T47D (cell line): ENCODE measurements at regions not wholly inside any gene's neighbourhood (a gene's known extent, or its start where the extent isn't known, plus 50 kb on each side); places are given as distances from the start of the nearest gene placed in this dataset.

ENCODE experiments used
- DNase-seq, 2 experiments: peaks; one replicate each; pipeline versions ENCODE4 v3.0.0 to v3.0.0-alpha.2; 2011 to 2012; ENCODE audit warnings: low read depth in 1 of 2, low spot score in 1 of 2
- JUND ChIP-seq: IDR thresholded peaks from 2 replicates; pipeline ENCODE4 v1.6.1; 2012; ENCODE audit warnings: low read depth
- in situ Hi-C: cut with HindIII; loops from 2 replicates; pipeline ENCODE4 v1.10.0; 2016; ENCODE audit warnings: low sequenced_read_pairs, low pct_unique_long_range_greater_than_20kb

GRCh38 chr2:234732404-234733092 lies 219.3 kb upstream of the SH3BP4 start:
- in situ Hi-C loops, result no loop called here
- no peak for DNase-seq
- no peak for TF ChIP-seq JUND

DNA sequence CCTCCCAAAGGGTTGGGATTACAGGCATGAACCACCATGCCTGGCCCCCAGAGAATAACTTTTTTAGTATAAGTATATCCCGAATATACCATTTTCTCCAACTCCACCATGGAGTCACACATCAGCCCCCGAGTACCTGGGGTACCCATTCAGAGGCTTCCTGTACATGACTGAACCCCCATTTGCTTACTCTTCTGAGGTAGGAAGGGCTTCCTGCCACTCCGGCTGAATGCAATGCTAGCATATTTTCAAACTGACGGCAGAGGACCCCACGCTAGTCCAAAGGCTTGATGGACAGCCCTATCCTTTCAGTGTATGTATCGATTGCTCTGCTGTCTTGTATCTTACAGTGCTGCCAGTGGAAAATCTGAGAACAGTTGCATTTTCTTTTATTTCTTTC lies 220.6 kb upstream of the SH3BP4 start:
- TF ChIP-seq JUND, result no peak
- in situ Hi-C loops, result no loop called here
- DNase-seq, result no peak

GRCh38 chr2:234730066-234730640 lies 221.7 kb upstream of the SH3BP4 start:
- no peak for TF ChIP-seq JUND
- no peak for DNase-seq
- in situ Hi-C loops, result no loop called here

- in situ Hi-C loops, result no loop called here
- TF ChIP-seq JUND, result no peak
- DNase-seq, result no peak
Measured at GRCh38 chr2:234725528-234726264, 226.1 kb upstream of the SH3BP4 start.

DNA sequence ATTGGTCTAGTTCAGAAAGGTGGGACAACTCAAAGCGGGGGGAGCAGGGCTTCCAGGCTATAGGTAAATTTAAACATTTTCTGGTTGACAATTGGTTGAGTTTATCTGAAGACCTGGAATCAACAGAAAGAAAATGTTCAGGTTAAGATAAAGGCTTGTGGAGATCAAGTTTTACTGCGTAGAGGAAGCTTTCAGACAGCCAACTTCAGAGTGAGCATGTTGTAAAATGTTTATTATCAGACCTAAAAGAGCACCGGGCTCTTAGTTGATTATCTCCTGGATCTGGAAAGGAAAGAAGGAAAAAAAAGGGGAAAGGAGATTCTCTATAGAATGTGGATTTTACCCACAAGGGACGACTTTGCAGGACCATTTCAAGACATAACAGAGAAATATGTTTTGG lies 227.0 kb upstream of the SH3BP4 start:
- no peak for TF ChIP-seq JUND
- no peak for DNase-seq
- in situ Hi-C loops, result no loop called here

GRCh38 chr2:234723400-234723799 lies 226.5 kb upstream of the ARL4C start:
- no peak for TF ChIP-seq JUND
- no peak for DNase-seq
- in situ Hi-C loops, result no loop called here

DNA sequence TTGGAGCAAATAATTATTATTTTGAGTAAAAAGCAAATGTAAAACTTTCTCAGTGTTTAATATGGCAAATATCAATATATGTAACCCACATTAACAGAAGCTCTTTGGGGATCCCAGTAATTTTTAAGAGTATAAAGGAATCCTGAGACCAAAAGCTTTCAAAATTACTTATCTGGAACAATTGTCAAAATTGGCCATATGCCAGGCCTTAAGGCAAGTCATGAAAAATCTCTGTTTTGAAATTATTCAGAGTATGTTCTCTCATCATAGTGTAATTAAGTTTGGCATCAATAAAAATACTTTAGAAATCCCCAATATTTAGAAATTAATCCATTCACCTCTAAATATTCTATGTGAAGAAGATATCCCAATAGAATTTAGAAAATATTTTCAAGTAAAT lies 225.3 kb upstream of the ARL4C start:
- in situ Hi-C loops, result no loop called here
- no peak for DNase-seq

GRCh38 chr2:234719116-234719716 lies 222.3 kb upstream of the ARL4C start:
- in situ Hi-C loops, result no loop called here
- DNase-seq, result no peak
- no peak for TF ChIP-seq JUND

More for the DNA sequence above, 225.3 kb upstream of the ARL4C start:
- no peak for TF ChIP-seq JUND

DNA sequence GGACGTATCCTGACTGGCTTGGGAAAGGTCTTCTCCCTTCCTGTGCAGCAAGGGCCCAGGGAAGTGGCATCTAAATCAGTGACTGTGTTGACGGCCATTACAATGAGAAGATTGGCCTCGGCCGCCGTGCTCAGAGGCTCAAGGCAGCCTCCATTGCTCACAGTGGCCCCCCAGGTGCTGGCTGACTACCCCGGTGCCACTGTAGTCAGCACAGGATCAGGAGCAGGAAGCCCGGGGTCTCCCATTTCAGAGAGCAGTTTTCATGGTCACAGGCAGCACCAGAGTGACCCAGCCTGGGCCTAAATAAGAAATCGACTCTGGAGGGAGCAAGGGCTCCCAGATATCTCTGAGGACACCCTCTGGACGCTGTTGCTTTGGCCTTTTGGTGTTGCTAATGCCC lies 219.4 kb upstream of the ARL4C start:
- in situ Hi-C loops, result no loop called here
- DNase-seq, result no peak
- no peak for TF ChIP-seq JUND

DNA sequence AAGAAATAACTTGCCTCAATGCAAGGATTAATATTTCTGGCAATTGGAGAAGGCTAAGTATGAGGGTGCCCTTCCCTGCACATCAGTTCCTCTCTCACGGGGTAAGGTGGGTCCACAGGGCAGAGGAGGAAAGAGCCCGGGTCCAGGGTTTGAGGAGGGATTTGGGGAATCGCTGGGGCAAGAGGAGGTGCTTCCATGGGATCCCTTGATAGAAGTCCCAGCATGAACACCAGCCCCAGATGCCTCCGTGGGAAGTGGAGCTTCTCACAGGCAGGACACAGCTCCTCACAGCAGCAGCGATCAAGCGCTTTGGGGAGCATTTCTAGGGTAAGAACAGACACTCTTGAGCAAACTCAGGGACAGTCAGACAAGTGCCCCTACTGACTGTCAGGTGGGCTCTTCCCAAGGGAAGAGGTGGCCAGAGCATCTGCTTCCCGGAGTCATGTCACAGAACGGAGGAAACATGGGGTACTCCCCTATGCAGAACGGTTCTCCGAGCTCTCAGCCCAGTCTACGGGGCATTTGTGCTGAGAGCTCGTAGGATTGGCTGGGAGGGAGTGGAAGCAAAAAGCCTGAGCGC lies 218.9 kb upstream of the ARL4C start:
- DNase-seq, result no peak
- no peak for TF ChIP-seq JUND
- in situ Hi-C loops, result no loop called here

- DNase-seq, result no peak
- in situ Hi-C loops, result no loop called here
- no peak for TF ChIP-seq JUND
Measured at GRCh38 chr2:234714711-234715110, 217.8 kb upstream of the ARL4C start.

- in situ Hi-C loops, result no loop called here
- TF ChIP-seq JUND, result no peak
- no peak for DNase-seq
Measured at GRCh38 chr2:234712421-234712935, 215.6 kb upstream of the ARL4C start.
